Fibroblast of mammary gland (primary cell): ENCODE measurements at regions not wholly inside any gene's neighbourhood (a gene's known extent, or its start where the extent isn't known, plus 50 kb on each side); places are given as distances from the start of the nearest gene placed in this dataset.

Experiments
- DNase-seq: peaks from one replicate; pipeline ENCODE4 v3.0.0-alpha.2; 2010; ENCODE audit warnings: low read depth
- H3K4me3 ChIP-seq: 2 replicates; pipeline ENCODE4 v1.5.1; 2011; ENCODE audit warnings: low read depth, mild to moderate bottlenecking, low read length, moderate library complexity; ENCODE audit not compliant: control insufficient read depth
- TF ChIP-seq, protein P1 (sequence below): conservative IDR thresholded peaks from 2 replicates; pipeline ENCODE4 v1.5.1; 2011; ENCODE audit warnings: low read depth, low read length, inconsistent platforms; ENCODE audit not compliant: control insufficient read depth, insufficient read depth

DNA sequence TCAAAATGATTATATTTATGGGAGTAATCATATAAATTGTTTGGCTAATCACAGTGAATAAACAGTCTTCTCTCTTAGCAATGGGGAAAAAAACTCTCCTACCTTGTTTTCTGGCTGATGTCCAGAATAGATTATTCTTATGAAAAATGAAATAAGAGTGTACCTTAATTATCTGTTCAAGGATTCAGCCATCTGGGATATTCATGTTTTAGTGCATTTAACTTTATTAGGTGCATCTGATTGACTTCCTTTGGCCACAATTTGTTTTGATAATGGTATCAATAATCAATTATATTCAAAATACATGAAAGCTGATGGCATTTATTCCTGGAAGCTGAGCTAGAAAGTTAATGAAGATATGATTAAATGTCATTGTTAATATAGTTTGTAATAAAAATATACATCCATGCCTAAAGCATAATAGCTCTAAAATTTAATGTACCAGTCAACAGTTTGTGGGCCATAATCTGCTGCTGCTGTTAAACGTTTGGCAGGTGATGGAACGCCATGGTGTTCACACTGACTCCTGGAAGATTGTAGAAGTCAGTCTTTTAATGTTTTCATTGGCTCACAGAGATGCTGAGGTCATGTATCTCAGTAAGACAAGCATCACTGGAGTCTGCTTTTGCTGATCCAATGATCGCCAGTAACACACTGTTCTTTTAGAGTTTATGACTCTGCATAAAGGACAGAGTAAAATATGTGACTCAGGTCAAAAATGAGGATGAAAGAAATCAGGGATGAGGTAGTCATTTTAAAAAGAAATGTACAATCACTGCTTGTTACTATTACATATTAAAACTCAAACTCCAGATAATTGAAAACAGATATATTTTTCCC, 105.8 kb downstream of the ISL1 start:
- TF ChIP-seq, protein P1, sequence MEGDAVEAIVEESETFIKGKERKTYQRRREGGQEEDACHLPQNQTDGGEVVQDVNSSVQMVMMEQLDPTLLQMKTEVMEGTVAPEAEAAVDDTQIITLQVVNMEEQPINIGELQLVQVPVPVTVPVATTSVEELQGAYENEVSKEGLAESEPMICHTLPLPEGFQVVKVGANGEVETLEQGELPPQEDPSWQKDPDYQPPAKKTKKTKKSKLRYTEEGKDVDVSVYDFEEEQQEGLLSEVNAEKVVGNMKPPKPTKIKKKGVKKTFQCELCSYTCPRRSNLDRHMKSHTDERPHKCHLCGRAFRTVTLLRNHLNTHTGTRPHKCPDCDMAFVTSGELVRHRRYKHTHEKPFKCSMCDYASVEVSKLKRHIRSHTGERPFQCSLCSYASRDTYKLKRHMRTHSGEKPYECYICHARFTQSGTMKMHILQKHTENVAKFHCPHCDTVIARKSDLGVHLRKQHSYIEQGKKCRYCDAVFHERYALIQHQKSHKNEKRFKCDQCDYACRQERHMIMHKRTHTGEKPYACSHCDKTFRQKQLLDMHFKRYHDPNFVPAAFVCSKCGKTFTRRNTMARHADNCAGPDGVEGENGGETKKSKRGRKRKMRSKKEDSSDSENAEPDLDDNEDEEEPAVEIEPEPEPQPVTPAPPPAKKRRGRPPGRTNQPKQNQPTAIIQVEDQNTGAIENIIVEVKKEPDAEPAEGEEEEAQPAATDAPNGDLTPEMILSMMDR, result no peak
- no peak overlapping the region for H3K4me3 ChIP-seq
- DNase-seq, result no peak

DNA sequence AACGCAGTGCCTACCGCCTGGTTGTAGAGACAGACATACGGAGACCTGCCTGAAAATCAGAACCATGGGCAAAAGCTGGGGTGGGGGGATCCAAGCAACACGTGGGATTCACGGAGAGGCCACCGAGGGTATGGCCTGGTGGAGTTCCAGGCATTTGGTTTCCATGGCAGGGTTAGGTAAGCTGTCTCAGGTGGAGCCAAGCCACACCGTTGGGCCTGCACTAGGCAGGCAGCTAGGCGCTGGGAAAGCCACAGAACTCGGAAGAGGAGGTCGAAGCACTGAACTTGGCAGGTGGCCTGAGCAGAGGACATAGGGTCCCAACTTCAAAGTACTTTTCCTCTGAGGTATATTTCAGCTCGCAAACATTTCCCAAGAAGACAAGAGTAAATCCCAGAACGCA, 111.6 kb downstream of the ISL1 start:
- no peak for DNase-seq
- TF ChIP-seq, protein P1, result no peak
- no peak overlapping the region for H3K4me3 ChIP-seq

DNA sequence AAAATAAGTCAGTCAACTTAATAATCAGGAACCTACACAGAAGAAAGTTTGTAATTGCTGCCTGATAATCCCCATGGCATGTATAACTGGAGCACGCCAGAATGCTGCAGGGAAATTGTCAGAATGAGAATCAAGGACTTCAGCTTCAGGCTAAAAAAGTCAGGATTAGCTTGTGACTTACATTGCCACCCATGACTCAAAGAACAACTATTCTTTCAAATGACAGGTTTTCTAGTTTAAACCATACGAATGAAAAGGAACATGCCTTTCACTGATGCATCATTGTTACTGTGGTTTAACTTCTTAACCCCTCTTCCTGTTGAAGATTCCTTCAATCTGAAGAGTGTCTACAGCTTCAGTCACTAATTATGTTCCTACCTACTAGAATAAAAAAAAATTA, 112.4 kb downstream of the ISL1 start:
- DNase-seq, result no peak
- TF ChIP-seq, protein P1, result no peak

DNA sequence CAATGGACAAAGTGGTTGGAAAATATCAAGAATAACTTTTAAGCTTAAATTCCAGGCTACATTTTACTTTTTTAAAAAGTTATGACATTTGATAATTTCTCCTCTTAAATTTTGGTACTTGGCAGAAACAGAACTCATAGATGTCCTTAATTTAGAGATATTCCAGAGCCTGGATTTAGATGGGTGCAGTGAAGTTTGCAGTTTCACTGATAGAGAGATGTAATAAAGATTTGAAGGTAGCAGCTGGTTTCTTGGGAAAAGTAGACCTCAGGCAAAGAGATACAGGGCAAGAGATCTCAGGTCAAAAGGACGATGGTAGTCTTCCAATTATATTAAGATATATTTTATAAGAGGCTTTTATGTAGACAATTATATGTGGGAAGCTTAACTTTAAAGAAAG, 134.6 kb downstream of the ISL1 start:
- TF ChIP-seq, protein P1, result no peak
- H3K4me3 ChIP-seq, result no peak overlapping the region
- no peak for DNase-seq

More for the DNA sequence above, 112.4 kb downstream of the ISL1 start:
- no peak overlapping the region for H3K4me3 ChIP-seq

DNA sequence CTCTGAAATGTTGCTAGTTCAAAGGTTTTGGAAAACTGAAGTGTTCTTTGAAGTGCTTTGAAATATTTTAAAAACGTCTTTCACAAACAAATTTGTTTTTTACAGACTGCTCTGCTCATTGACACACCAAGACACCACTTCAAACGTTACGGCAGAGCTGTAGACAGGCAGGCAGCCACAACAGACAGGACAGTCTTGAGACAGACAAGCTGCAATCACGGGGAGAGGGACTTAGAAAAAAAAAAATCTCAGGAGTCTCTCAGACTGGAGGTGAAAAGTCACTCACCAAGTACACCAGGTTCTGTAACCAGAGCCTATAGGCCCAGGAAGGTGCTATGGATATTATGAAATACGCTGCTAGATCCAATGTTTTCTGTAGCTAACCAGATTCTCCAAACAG, 135.4 kb downstream of the ISL1 start:
- no peak overlapping the region for H3K4me3 ChIP-seq
- TF ChIP-seq, protein P1, result no peak
- DNase-seq, result no peak

DNA sequence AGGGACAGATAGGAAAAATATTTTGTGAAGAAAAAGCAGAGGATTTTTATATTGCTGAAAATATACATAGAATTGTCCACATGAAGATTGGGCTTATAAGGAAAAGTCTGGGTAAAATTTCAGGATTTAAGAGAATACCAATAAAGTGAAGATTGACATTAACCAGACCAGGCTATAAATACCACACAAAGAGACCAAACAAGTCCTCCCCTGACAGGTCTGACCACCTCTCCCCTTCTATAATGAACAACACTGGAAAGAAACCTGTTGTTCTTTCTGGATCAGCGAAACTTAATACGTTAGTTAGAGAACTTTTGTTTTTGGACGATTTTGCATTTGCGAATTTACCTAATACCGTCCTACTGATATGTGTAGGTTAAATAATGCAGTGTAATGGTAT, 138.3 kb downstream of the ISL1 start:
- no peak for DNase-seq
- TF ChIP-seq, protein P1, result no peak
- no peak overlapping the region for H3K4me3 ChIP-seq
